OCI-LY3 (cell line): ENCODE measurements at regions not wholly inside any gene's neighbourhood (a gene's known extent, or its start where the extent isn't known, plus 50 kb on each side); places are given as distances from the start of the nearest gene placed in this dataset.

Experiments used
- CTCF ChIP-seq: fragments of 200-600, 300-600 bp; sonication (generic); IDR thresholded peaks from 2 replicates; pipeline ENCODE4 v1.5.1; 2014; ENCODE audit warnings: antibody characterized with exemption, low read length, low read depth
- EZH2phosphoT487 ChIP-seq: fragments of 200-600 bp; shearing (Covaris generic); IDR thresholded peaks from 2 replicates; pipeline ENCODE4 v1.6.1; 2018; ENCODE audit warnings: antibody characterized with exemption, mixed run types, low read depth

GRCh38 chr12:5294274-5295070, 137.4 kb upstream of the NTF3 start:
- TF ChIP-seq CTCF (no peak), EZH2phosphoT487 (no peak)
